GM23338 (cell line): ENCODE measurements at regions not wholly inside any gene's neighbourhood (a gene's known extent, or its start where the extent isn't known, plus 50 kb on each side); places are given as distances from the start of the nearest gene placed in this dataset.

Source experiments
- ATAC-seq: fragments of 200-7000 bp; cut with Tn5 transposase; 3 replicates; pipeline ENCODE4 v1.9.1; 2020
- DNase-seq: peaks from one replicate; pipeline ENCODE4 v3.0.0-alpha.2; 2015; ENCODE audit warnings: low spot score
- H2AFZ ChIP-seq: fragments of 200-600 bp; sonication (generic); 2 replicates; pipeline ENCODE4 v1.8.0; 2016; ENCODE audit warnings: antibody characterized with exemption, mild to moderate bottlenecking, moderate library complexity
- H3F3A ChIP-seq: fragments of 200-600 bp; sonication (generic); replicated peaks from 2 replicates; pipeline ENCODE4 v1.8.0; 2017; ENCODE audit warnings: antibody characterized with exemption, mixed run types, low read depth
- H3K27ac ChIP-seq: fragments of 200-600 bp; sonication (generic); 2 replicates; pipeline ENCODE4 v1.6.1; 2016; ENCODE audit warnings: low read depth
- H3K27me3 ChIP-seq: fragments of 200-600 bp; sonication (generic); 2 replicates; pipeline ENCODE4 v1.8.0; 2016; ENCODE audit warnings: mild to moderate bottlenecking, mixed run types, moderate library complexity; ENCODE audit not compliant: insufficient read depth
- H3K36me3 ChIP-seq: fragments of 200-600 bp; sonication (generic); 2 replicates; pipeline ENCODE4 v1.8.0; 2016; ENCODE audit warnings: mild to moderate bottlenecking; ENCODE audit not compliant: insufficient read depth
- H3K4me1 ChIP-seq: fragments of 200-600 bp; sonication (generic); 2 replicates; pipeline ENCODE4 v1.8.0; 2016; ENCODE audit warnings: mild to moderate bottlenecking, moderate library complexity; ENCODE audit not compliant: insufficient read depth
- H3K4me2 ChIP-seq: fragments of 200-600 bp; sonication (generic); 2 replicates; pipeline ENCODE4 v1.7.1; 2017; ENCODE audit warnings: mixed run types
- H3K4me3 ChIP-seq: fragments of 200-600 bp; sonication (generic); 2 replicates; pipeline ENCODE4 v1.6.1; 2016; ENCODE audit warnings: mixed run types
- H3K79me2 ChIP-seq: fragments of 200-600 bp; sonication (generic); replicated peaks from 2 replicates; pipeline ENCODE4 v1.8.0; 2017; ENCODE audit warnings: mild to moderate bottlenecking; ENCODE audit not compliant: insufficient read depth
- H3K9me2 ChIP-seq: fragments of 200-600 bp; sonication (generic); 2 replicates; pipeline ENCODE4 v1.8.0; 2017; ENCODE audit not compliant: insufficient read depth
- H4K20me1 ChIP-seq: fragments of 200-600 bp; sonication (generic); replicated peaks from 2 replicates; pipeline ENCODE4 v1.8.0; 2017; ENCODE audit warnings: mild to moderate bottlenecking; ENCODE audit not compliant: insufficient read depth
- H3K27ac Mint-ChIP-seq: 2 replicates; pipeline ENCODE4 v1.8.0; 2020; ENCODE audit warnings: inconsistent platforms, mild to moderate bottlenecking, moderate library complexity, mixed read lengths
- H3K27me3 Mint-ChIP-seq: 3 replicates; pipeline ENCODE4 v1.8.0; 2022; ENCODE audit warnings: low read depth, mild to moderate bottlenecking, moderate library complexity, mixed read lengths, inconsistent platforms; ENCODE audit not compliant: insufficient read depth, poor library complexity
- H3K36me3 Mint-ChIP-seq: 3 replicates; pipeline ENCODE4 v1.8.0; 2021; ENCODE audit warnings: low read depth, mild to moderate bottlenecking, inconsistent platforms, moderate library complexity, mixed read lengths
- H3K4me1 Mint-ChIP-seq: 3 replicates; pipeline ENCODE4 v1.8.0; 2020; ENCODE audit warnings: mild to moderate bottlenecking, inconsistent platforms, mixed read lengths
- H3K4me3 Mint-ChIP-seq: 3 replicates; pipeline ENCODE4 v1.8.0; 2021; ENCODE audit warnings: moderate library complexity, mild to moderate bottlenecking, inconsistent platforms, mixed read lengths
- H3K9me3 Mint-ChIP-seq: 3 replicates; pipeline ENCODE4 v1.8.0; 2020; ENCODE audit warnings: moderate library complexity, mild to moderate bottlenecking, inconsistent platforms, mixed read lengths
- EZH2 ChIP-seq: fragments of 200-600 bp; sonication (generic); IDR thresholded peaks from one replicate; pipeline ENCODE4 v1.8.0; 2017; ENCODE audit warnings: antibody characterized with exemption, mild to moderate bottlenecking, low read depth; ENCODE audit not compliant: unreplicated experiment
- EZH2phosphoT487 ChIP-seq: fragments of 200-600 bp; sonication (generic); IDR thresholded peaks from one replicate; pipeline ENCODE4 v1.8.1; 2018; ENCODE audit warnings: antibody characterized with exemption; ENCODE audit not compliant: unreplicated experiment
- NANOG ChIP-seq: IDR thresholded peaks from 2 replicates; pipeline ENCODE4 v1.6.1; 2016; ENCODE audit warnings: antibody characterized with exemption, borderline replicate concordance
- POLR2AphosphoS5 ChIP-seq: IDR thresholded peaks from 2 replicates; pipeline ENCODE4 v1.6.1; 2016; ENCODE audit warnings: antibody characterized with exemption, low read depth
- STAT1 ChIP-seq: IDR thresholded peaks from one replicate; pipeline ENCODE4 v1.6.1; 2016; ENCODE audit warnings: antibody characterized with exemption; ENCODE audit not compliant: unreplicated experiment
- ZNF331 ChIP-seq: fragments of 250-450 bp; sonication (Bioruptor Pico); IDR thresholded peaks from 2 replicates; pipeline ENCODE4 v1.5.0; 2020; ENCODE audit warnings: low read depth, mild to moderate bottlenecking, moderate library complexity
- TF ChIP-seq, protein P1 (sequence below): fragments of 250-450 bp; sonication (Bioruptor Pico); IDR thresholded peaks from 2 replicates; pipeline ENCODE4 v1.5.0; 2020; ENCODE audit warnings: mild to moderate bottlenecking, moderate library complexity
- TF ChIP-seq, protein P2 (sequence below): IDR thresholded peaks from one replicate; pipeline ENCODE4 v1.6.1; 2018; ENCODE audit warnings: antibody characterized with exemption; ENCODE audit not compliant: unreplicated experiment
- TF ChIP-seq, protein P3 (sequence below): IDR thresholded peaks from 2 replicates; pipeline ENCODE4 v1.6.1; 2016; ENCODE audit warnings: antibody characterized with exemption
- TF ChIP-seq, protein P4 (sequence below), 2 experiments: fragments of 200-600 bp in 1 of 2; sonication (generic) in 1 of 2; conservative IDR thresholded peaks; 2 replicates each; pipeline versions ENCODE4 v1.5.1 to v1.6.1; 2016 to 2017; ENCODE audit warnings: antibody characterized with exemption in 2 of 2, low read depth in 2 of 2, mild to moderate bottlenecking in 2 of 2, moderate library complexity in 1 of 2

DNA sequence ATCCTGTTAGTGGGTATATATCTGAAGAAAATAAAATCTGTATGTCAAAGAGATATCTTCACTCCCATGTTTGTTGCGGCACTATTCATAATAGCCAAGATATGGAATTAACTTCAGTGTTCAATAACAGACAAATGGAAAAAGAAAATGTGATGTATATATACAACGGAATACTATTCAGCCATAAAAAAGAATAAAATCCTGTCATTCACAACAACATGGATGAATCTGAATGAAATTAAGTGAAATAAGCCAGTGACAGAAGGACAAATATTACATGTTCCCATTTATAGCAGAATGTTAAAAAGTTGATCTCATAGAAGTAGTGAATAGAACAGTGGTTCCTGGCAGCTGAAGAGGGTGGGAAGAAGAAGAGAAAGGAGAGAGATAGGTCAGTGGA lies 239.1 kb upstream of the RUNX1 start:
- TF ChIP-seq, protein P1, sequence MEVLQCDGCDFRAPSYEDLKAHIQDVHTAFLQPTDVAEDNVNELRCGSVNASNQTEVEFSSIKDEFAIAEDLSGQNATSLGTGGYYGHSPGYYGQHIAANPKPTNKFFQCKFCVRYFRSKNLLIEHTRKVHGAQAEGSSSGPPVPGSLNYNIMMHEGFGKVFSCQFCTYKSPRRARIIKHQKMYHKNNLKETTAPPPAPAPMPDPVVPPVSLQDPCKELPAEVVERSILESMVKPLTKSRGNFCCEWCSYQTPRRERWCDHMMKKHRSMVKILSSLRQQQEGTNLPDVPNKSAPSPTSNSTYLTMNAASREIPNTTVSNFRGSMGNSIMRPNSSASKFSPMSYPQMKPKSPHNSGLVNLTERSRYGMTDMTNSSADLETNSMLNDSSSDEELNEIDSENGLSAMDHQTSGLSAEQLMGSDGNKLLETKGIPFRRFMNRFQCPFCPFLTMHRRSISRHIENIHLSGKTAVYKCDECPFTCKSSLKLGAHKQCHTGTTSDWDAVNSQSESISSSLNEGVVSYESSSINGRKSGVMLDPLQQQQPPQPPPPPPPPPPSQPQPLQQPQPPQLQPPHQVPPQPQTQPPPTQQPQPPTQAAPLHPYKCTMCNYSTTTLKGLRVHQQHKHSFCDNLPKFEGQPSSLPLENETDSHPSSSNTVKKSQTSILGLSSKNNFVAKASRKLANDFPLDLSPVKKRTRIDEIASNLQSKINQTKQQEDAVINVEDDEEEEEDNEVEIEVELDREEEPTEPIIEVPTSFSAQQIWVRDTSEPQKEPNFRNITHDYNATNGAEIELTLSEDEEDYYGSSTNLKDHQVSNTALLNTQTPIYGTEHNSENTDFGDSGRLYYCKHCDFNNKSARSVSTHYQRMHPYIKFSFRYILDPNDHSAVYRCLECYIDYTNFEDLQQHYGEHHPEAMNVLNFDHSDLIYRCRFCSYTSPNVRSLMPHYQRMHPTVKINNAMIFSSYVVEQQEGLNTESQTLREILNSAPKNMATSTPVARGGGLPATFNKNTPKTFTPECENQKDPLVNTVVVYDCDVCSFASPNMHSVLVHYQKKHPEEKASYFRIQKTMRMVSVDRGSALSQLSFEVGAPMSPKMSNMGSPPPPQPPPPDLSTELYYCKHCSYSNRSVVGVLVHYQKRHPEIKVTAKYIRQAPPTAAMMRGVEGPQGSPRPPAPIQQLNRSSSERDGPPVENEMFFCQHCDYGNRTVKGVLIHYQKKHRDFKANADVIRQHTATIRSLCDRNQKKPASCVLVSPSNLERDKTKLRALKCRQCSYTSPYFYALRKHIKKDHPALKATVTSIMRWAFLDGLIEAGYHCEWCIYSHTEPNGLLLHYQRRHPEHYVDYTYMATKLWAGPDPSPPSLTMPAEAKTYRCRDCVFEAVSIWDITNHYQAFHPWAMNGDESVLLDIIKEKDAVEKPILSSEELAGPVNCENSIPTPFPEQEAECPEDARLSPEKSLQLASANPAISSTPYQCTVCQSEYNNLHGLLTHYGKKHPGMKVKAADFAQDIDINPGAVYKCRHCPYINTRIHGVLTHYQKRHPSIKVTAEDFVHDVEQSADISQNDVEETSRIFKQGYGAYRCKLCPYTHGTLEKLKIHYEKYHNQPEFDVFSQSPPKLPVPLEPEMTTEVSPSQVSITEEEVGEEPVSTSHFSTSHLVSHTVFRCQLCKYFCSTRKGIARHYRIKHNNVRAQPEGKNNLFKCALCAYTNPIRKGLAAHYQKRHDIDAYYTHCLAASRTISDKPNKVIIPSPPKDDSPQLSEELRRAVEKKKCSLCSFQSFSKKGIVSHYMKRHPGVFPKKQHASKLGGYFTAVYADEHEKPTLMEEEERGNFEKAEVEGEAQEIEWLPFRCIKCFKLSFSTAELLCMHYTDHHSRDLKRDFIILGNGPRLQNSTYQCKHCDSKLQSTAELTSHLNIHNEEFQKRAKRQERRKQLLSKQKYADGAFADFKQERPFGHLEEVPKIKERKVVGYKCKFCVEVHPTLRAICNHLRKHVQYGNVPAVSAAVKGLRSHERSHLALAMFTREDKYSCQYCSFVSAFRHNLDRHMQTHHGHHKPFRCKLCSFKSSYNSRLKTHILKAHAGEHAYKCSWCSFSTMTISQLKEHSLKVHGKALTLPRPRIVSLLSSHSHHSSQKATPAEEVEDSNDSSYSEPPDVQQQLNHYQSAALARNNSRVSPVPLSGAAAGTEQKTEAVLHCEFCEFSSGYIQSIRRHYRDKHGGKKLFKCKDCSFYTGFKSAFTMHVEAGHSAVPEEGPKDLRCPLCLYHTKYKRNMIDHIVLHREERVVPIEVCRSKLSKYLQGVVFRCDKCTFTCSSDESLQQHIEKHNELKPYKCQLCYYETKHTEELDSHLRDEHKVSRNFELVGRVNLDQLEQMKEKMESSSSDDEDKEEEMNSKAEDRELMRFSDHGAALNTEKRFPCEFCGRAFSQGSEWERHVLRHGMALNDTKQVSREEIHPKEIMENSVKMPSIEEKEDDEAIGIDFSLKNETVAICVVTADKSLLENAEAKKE (CRISPR knock-in tag): no peak
- no peak for TF ChIP-seq STAT1
- no peak for TF ChIP-seq EZH2phosphoT487
- no peak for TF ChIP-seq NANOG
- TF ChIP-seq POLR2AphosphoS5: no peak
- Histone ChIP-seq H3K4me3 (no peak overlapping the region), H2AFZ (no peak overlapping the region), H3K4me1 (no peaks in the 10 kb centered on the region), H3K9me2 (no peaks in the 10 kb centered on the region), H3K36me3 (no peaks in the 10 kb centered on the region), H4K20me1 (no peaks in the 10 kb centered on the region), H3K27me3 (no peaks in the 10 kb centered on the region), H3K27ac (no peak overlapping the region), H3F3A (no peaks in the 10 kb centered on the region), H3K4me2 (no peak overlapping the region), H3K79me2 (no peaks in the 10 kb centered on the region)
- peaks cover 5% of the 10 kb centered on the region; the same call in 2 of the 3 replicates for H3K36me3 Mint-ChIP-seq
- peaks cover 18% of the 10 kb centered on the region for H3K9me3 Mint-ChIP-seq
- no peak for ATAC-seq
- no peak overlapping the region; the same call in 2 of the 3 replicates for H3K4me3 Mint-ChIP-seq
- peaks cover 1% of the 10 kb centered on the region for H3K27me3 Mint-ChIP-seq
- no peak for DNase-seq
- no peak overlapping the region for H3K27ac Mint-ChIP-seq
- H3K4me1 Mint-ChIP-seq: no peaks in the 10 kb centered on the region

DNA sequence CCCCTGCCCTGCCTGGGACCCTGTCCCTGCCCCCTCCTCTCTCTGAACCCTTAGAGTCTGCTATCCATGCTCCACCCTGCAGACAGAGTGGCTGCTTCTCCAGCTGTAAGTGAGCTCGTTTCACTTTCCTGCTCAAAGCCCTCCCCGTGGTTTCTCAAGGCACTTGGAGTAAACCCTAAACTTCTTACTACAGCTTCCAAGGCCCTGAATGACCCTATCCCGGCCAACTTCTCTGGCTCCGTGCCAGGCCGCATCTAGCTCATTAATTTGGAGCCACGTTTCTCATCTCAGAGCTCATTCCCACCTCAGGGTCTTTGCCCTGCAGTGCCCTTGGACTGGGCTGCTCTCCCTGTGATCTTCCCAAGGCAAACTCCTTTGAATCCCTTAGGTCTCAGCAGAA lies 235.1 kb upstream of the RUNX1 start:
- ATAC-seq: no peak
- no peaks in the 10 kb centered on the region for H4K20me1 ChIP-seq
- Mint-ChIP-seq H3K9me3 (peaks cover 18% of the 10 kb centered on the region), H3K4me1 (no peaks in the 10 kb centered on the region), H3K27me3 (peaks cover 1% of the 10 kb centered on the region), H3K27ac (peak overlapping the region; percentile 60; the same call in 1 of the 2 replicates), H3K4me3 (no peak overlapping the region), H3K36me3 (peaks cover 5% of the 10 kb centered on the region; the same call in 2 of the 3 replicates)
- no peaks in the 10 kb centered on the region for H3K36me3 ChIP-seq
- H3F3A ChIP-seq: no peaks in the 10 kb centered on the region
- H3K4me1 ChIP-seq: no peaks in the 10 kb centered on the region
- no peak overlapping the region for H2AFZ ChIP-seq
- H3K27ac ChIP-seq: no peak overlapping the region
- no peak overlapping the region for H3K4me3 ChIP-seq
- H3K4me2 ChIP-seq: no peak overlapping the region
- no peaks in the 10 kb centered on the region for H3K9me2 ChIP-seq
- no peak for DNase-seq
- no peaks in the 10 kb centered on the region for H3K79me2 ChIP-seq
- no peaks in the 10 kb centered on the region for H3K27me3 ChIP-seq
- TF ChIP-seq STAT1: no peak
- TF ChIP-seq, protein P2, sequence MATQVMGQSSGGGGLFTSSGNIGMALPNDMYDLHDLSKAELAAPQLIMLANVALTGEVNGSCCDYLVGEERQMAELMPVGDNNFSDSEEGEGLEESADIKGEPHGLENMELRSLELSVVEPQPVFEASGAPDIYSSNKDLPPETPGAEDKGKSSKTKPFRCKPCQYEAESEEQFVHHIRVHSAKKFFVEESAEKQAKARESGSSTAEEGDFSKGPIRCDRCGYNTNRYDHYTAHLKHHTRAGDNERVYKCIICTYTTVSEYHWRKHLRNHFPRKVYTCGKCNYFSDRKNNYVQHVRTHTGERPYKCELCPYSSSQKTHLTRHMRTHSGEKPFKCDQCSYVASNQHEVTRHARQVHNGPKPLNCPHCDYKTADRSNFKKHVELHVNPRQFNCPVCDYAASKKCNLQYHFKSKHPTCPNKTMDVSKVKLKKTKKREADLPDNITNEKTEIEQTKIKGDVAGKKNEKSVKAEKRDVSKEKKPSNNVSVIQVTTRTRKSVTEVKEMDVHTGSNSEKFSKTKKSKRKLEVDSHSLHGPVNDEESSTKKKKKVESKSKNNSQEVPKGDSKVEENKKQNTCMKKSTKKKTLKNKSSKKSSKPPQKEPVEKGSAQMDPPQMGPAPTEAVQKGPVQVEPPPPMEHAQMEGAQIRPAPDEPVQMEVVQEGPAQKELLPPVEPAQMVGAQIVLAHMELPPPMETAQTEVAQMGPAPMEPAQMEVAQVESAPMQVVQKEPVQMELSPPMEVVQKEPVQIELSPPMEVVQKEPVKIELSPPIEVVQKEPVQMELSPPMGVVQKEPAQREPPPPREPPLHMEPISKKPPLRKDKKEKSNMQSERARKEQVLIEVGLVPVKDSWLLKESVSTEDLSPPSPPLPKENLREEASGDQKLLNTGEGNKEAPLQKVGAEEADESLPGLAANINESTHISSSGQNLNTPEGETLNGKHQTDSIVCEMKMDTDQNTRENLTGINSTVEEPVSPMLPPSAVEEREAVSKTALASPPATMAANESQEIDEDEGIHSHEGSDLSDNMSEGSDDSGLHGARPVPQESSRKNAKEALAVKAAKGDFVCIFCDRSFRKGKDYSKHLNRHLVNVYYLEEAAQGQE: no peak
- TF ChIP-seq, protein P3, sequence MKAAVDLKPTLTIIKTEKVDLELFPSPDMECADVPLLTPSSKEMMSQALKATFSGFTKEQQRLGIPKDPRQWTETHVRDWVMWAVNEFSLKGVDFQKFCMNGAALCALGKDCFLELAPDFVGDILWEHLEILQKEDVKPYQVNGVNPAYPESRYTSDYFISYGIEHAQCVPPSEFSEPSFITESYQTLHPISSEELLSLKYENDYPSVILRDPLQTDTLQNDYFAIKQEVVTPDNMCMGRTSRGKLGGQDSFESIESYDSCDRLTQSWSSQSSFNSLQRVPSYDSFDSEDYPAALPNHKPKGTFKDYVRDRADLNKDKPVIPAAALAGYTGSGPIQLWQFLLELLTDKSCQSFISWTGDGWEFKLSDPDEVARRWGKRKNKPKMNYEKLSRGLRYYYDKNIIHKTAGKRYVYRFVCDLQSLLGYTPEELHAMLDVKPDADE: no peak
- no peak for TF ChIP-seq ZNF331
- no peak for TF ChIP-seq EZH2
- TF ChIP-seq, protein P4, sequence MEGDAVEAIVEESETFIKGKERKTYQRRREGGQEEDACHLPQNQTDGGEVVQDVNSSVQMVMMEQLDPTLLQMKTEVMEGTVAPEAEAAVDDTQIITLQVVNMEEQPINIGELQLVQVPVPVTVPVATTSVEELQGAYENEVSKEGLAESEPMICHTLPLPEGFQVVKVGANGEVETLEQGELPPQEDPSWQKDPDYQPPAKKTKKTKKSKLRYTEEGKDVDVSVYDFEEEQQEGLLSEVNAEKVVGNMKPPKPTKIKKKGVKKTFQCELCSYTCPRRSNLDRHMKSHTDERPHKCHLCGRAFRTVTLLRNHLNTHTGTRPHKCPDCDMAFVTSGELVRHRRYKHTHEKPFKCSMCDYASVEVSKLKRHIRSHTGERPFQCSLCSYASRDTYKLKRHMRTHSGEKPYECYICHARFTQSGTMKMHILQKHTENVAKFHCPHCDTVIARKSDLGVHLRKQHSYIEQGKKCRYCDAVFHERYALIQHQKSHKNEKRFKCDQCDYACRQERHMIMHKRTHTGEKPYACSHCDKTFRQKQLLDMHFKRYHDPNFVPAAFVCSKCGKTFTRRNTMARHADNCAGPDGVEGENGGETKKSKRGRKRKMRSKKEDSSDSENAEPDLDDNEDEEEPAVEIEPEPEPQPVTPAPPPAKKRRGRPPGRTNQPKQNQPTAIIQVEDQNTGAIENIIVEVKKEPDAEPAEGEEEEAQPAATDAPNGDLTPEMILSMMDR (conservative IDR thresholded peaks at IDR 0.05; ENCODE audit: low read depth in 2 of 2): no peak
- no peak for TF ChIP-seq POLR2AphosphoS5
